ENCODE measurements at regions not wholly inside any gene's neighbourhood (a gene's known extent, or its start where the extent isn't known, plus 50 kb on each side); places are given as distances from the start of the nearest gene placed in this dataset.

- no peak for TF ChIP-seq CTCF (IDR thresholded peaks at IDR 0.05)
- TF ChIP-seq EP300 (IDR thresholded peaks at IDR 0.05), result no peak
Measured at GRCh38 chr18:55849391-55849790, 261.4 kb upstream of the TCF4 start.

Data from ovary (tissue), 3 donors.